GM12878 (cell line): ENCODE measurements at regions not wholly inside any gene's neighbourhood (a gene's known extent, or its start where the extent isn't known, plus 50 kb on each side); places are given as distances from the start of the nearest gene placed in this dataset.

Experiments used
- ATAC-seq: fragments of 200-7000 bp; cut with Tn5 transposase; 3 replicates; pipeline ENCODE4 v1.9.1; 2020; ENCODE audit warnings: mild to moderate bottlenecking, moderate library complexity
- BruUV-seq: library from RNA; stranded (reverse); fragments of 400-500 nt; replicated peaks from 2 replicates; lab custom pipeline; 2021; lab: Mats Ljungman, UMichigan
- CTCF ChIA-PET: fragments of 300-600 bp; sonication (Branson Sonifier 250); formaldehyde crosslinking; extraction: SDS; loops from one replicate; lab custom pipeline; 2021; ENCODE audit warnings: inconsistent platforms; lab: Yijun Ruan, JAX
- POLR2A ChIA-PET: fragments of 350-600 bp; formaldehyde crosslinking; extraction: SDS; loops from one replicate; lab custom pipeline; 2021; ENCODE audit warnings: inconsistent platforms; lab: Charles Lee
- RAD21 ChIA-PET: fragments of 300-600 bp; sonication (Branson Sonifier 250); formaldehyde crosslinking; loops from one replicate; lab custom pipeline; 2023; ENCODE audit warnings: antibody characterized with exemption; ENCODE audit not compliant: unreplicated experiment; lab: Charles Lee
- SMC1A ChIA-PET: fragments of 300-600 bp; sonication (Branson Sonifier 250); formaldehyde crosslinking; loops from one replicate; lab custom pipeline; 2023; ENCODE audit not compliant: unreplicated experiment, uncharacterized antibody; lab: Charles Lee
- DNase-seq: peaks from one replicate; pipeline ENCODE4 v3.0.0-alpha.2; 2011; ENCODE audit warnings: low read depth, low spot score
- FAIRE-seq: peaks from 3 replicates; lab custom pipeline; 2011; peaks lifted over from hg19 to GRCh38; lab: Jason Lieb, UNC
- H2AFZ ChIP-seq: 2 replicates; pipeline ENCODE4 v1.6.0; 2011; ENCODE audit warnings: low read depth, low read length, control low read depth; ENCODE audit not compliant: control insufficient read depth
- H3K27ac ChIP-seq: 2 replicates; pipeline ENCODE4 v1.5.1; 2011; ENCODE audit warnings: control low read depth; ENCODE audit not compliant: control insufficient read depth, insufficient read depth
- H3K27me3 ChIP-seq, 2 experiments: replicated peaks in 1 of 2; 2 replicates each; pipeline versions ENCODE4 v1.6.0 to v1.6.1; 2011; ENCODE audit warnings: low read length in 1 of 2; ENCODE audit not compliant: control insufficient read depth in 2 of 2, insufficient read depth in 2 of 2
- H3K36me3 ChIP-seq, 2 experiments: 2 replicates each; pipeline ENCODE4 v1.5.1; 2011; ENCODE audit warnings: low read length in 1 of 2; ENCODE audit not compliant: control insufficient read depth in 2 of 2, insufficient read depth in 2 of 2
- H3K4me1 ChIP-seq: 2 replicates; pipeline ENCODE4 v1.6.1; 2011; ENCODE audit warnings: mild to moderate bottlenecking, low read length, moderate library complexity, mixed read lengths; ENCODE audit not compliant: control insufficient read depth, insufficient read depth
- H3K4me2 ChIP-seq: 2 replicates; pipeline ENCODE4 v1.6.0; 2011; ENCODE audit warnings: control low read depth; ENCODE audit not compliant: control insufficient read depth, insufficient read depth
- H3K4me3 ChIP-seq: fragments of 200-600 bp; sonication (generic); 2 replicates; pipeline ENCODE4 v1.5.1; 2016
- H3K79me2 ChIP-seq: 2 replicates; pipeline ENCODE4 v1.6.0; 2011; ENCODE audit warnings: low read length; ENCODE audit not compliant: control insufficient read depth, insufficient read depth
- H3K9ac ChIP-seq: 2 replicates; pipeline ENCODE4 v1.8.0; 2011; ENCODE audit warnings: low read length, control low read depth, mixed read lengths; ENCODE audit not compliant: control insufficient read depth, insufficient read depth
- H3K9me3 ChIP-seq: replicated peaks from 3 replicates; pipeline ENCODE4 v1.5.1; 2011; ENCODE audit warnings: mild to moderate bottlenecking, low read length; ENCODE audit not compliant: control insufficient read depth, insufficient read depth
- H4K20me1 ChIP-seq: 2 replicates; pipeline ENCODE4 v1.6.0; 2011; ENCODE audit not compliant: control insufficient read depth, insufficient read depth
- GABPA ChIP-seq: IDR thresholded peaks from 2 replicates; pipeline ENCODE4 v1.6.1; 2014; ENCODE audit warnings: antibody characterized with exemption, low read depth, mild to moderate bottlenecking, inconsistent platforms
- MYC ChIP-seq: IDR thresholded peaks from 2 replicates; pipeline ENCODE4 v1.6.1; 2011; ENCODE audit warnings: mild to moderate bottlenecking, low read length, moderate library complexity, inconsistent platforms; ENCODE audit not compliant: insufficient read depth, insufficient replicate concordance, insufficient read length, severe bottlenecking
- POLR2AphosphoS5 ChIP-seq: IDR thresholded peaks from 2 replicates; pipeline ENCODE4 v1.6.1; 2011; ENCODE audit warnings: mild to moderate bottlenecking, low read length, inconsistent platforms
- POU2F2 ChIP-seq: IDR thresholded peaks from 3 replicates; pipeline ENCODE4 v1.6.1; 2011; ENCODE audit warnings: low read depth, mild to moderate bottlenecking, low read length, borderline replicate concordance
- RCOR1 ChIP-seq: conservative IDR thresholded peaks from 2 replicates; pipeline ENCODE4 v1.6.1; 2012; ENCODE audit warnings: low read depth, low read length, improper control_type of control experiment
- RFX5 ChIP-seq: IDR thresholded peaks from 2 replicates; pipeline ENCODE4 v1.6.1; 2011; ENCODE audit warnings: low read depth, low read length, improper control_type of control experiment
- SIX5 ChIP-seq: IDR thresholded peaks from 2 replicates; pipeline ENCODE4 v1.6.1; 2011; ENCODE audit warnings: mild to moderate bottlenecking, low read depth, low read length, moderate library complexity; ENCODE audit not compliant: severe bottlenecking
- SPI1 ChIP-seq: IDR thresholded peaks from 2 replicates; pipeline ENCODE4 v1.6.1; 2011; ENCODE audit warnings: low read depth, mild to moderate bottlenecking, low read length, moderate library complexity, borderline replicate concordance; ENCODE audit not compliant: insufficient read depth
- TAF1 ChIP-seq: IDR thresholded peaks from 2 replicates; pipeline ENCODE4 v1.6.1; 2011; ENCODE audit warnings: mild to moderate bottlenecking, low read depth, low read length, borderline replicate concordance
- WGBS: methylation state at CpG from one replicate; pipeline ENCODE4 v1.1.6; 2016; ENCODE audit warnings: low lambda C conversion rate; ENCODE audit not compliant: insufficient replicate concordance, insufficient coverage; ENCODE audit errors: missing lambda C conversion rate; 5-methylcytosine and 5-hydroxymethylcytosine counted together
- in situ Hi-C: fragments of 300-500 bp; cut with MboI; formaldehyde crosslinking; loops from 9 replicates; pipeline ENCODE4 v1.14.3; 2018; ENCODE audit warnings: mixed read lengths
- intact Hi-C: fragments of 100-400 bp; cut with micrococcal nuclease; formaldehyde crosslinking; loops from one replicate; pipeline ENCODE4 v1.14.2; 2022; ENCODE audit not compliant: unreplicated experiment
- TF ChIP-seq, protein P1 (sequence below): fragments of 450-650 bp; IDR thresholded peaks from 2 replicates; pipeline ENCODE4 v1.6.1; 2017; ENCODE audit warnings: mild to moderate bottlenecking, moderate library complexity
- TF ChIP-seq, protein P2 (sequence below): IDR thresholded peaks from 2 replicates; pipeline ENCODE4 v1.6.1; 2012; ENCODE audit warnings: low read depth, low read length, improper control_type of control experiment
- TF ChIP-seq, protein P3 (sequence below): IDR thresholded peaks from 2 replicates; pipeline ENCODE4 v1.6.1; 2011; ENCODE audit warnings: borderline replicate concordance, low read depth, mild to moderate bottlenecking, moderate library complexity, low read length; ENCODE audit not compliant: insufficient read depth, poor library complexity, severe bottlenecking
- TF ChIP-seq, protein P4 (sequence below): fragments of 450-650 bp; IDR thresholded peaks from 2 replicates; pipeline ENCODE4 v1.6.1; 2016; ENCODE audit warnings: mild to moderate bottlenecking, moderate library complexity, borderline replicate concordance

DNA sequence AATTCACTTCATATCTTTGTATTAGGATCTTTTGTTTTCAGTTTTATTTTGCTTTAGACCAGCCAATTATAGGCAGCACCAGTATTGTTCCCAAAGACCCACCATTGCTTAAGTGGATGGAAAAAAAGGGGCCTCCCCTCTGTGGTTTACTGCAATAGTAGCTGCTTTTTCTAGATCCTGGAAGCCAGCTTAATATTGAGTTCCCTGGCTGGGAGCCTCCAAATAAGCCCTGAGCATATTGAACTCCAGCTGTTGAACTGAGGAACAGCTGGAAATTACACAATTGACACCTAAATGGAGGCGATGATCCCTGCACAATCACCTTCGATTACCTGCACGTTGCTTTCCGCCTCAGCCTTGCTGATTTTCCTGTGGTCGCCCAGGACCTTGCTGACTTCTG lies 576.0 kb downstream of the SOX6 start (continued):
- TF ChIP-seq, protein P1, sequence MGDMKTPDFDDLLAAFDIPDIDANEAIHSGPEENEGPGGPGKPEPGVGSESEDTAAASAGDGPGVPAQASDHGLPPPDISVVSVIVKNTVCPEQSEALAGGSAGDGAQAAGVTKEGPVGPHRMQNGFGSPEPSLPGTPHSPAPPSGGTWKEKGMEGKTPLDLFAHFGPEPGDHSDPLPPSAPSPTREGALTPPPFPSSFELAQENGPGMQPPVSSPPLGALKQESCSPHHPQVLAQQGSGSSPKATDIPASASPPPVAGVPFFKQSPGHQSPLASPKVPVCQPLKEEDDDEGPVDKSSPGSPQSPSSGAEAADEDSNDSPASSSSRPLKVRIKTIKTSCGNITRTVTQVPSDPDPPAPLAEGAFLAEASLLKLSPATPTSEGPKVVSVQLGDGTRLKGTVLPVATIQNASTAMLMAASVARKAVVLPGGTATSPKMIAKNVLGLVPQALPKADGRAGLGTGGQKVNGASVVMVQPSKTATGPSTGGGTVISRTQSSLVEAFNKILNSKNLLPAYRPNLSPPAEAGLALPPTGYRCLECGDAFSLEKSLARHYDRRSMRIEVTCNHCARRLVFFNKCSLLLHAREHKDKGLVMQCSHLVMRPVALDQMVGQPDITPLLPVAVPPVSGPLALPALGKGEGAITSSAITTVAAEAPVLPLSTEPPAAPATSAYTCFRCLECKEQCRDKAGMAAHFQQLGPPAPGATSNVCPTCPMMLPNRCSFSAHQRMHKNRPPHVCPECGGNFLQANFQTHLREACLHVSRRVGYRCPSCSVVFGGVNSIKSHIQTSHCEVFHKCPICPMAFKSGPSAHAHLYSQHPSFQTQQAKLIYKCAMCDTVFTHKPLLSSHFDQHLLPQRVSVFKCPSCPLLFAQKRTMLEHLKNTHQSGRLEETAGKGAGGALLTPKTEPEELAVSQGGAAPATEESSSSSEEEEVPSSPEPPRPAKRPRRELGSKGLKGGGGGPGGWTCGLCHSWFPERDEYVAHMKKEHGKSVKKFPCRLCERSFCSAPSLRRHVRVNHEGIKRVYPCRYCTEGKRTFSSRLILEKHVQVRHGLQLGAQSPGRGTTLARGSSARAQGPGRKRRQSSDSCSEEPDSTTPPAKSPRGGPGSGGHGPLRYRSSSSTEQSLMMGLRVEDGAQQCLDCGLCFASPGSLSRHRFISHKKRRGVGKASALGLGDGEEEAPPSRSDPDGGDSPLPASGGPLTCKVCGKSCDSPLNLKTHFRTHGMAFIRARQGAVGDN = no peak
- TF ChIP-seq SIX5 = no peak
- no peak for TF ChIP-seq GABPA
- TF ChIP-seq TAF1 = no peak
- no peak for TF ChIP-seq MYC
- TF ChIP-seq, protein P2, sequence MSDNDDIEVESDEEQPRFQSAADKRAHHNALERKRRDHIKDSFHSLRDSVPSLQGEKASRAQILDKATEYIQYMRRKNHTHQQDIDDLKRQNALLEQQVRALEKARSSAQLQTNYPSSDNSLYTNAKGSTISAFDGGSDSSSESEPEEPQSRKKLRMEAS = no peak
- no peak for TF ChIP-seq POU2F2
- TF ChIP-seq, all 136 proteins: peak for 0

DNA sequence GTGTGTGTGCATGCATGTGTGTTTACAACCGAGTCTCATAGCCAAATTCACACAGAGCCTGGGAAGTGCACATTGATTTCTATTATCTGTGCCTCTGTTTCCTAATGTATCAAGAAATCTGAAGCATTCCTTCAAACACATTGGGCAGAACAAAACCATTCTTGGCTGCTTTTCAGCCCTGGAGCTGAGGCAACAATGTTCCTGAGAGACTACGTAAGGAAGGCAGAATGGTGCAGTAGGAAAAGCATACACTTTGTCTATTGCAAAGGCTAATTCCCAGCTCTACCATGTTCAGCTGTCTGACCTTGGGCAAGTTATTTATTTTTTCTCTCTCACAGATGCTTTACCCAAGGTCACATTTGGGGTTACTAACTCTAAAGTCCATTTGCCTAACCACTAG lies 575.5 kb downstream of the SOX6 start:
- Histone ChIP-seq H3K4me1 (no peaks in the 10 kb centered on the region), H3K36me3 (no peaks in the 10 kb centered on the region), H3K9me3 (no peaks in the 10 kb centered on the region), H3K4me3 (no peak overlapping the region), H3K79me2 (no peaks in the 10 kb centered on the region), H3K9ac (no peak overlapping the region), H2AFZ (no peak overlapping the region), H3K27ac (no peak overlapping the region), H3K27me3 (no peaks in the 10 kb centered on the region), H3K4me2 (no peak overlapping the region), H4K20me1 (no peaks in the 10 kb centered on the region)
- ChIA-PET SMC1A (no interaction called here), CTCF (interaction anchor here (1.2 kb wide), 1 partner anchor 8 kb away, joined by 5 read pairs; no protein-coding TSS in a partner anchor), RAD21 (no interaction called here), POLR2A (no interaction called here)
- no TSS peak for BruUV-seq
- no peak for FAIRE-seq
- intact Hi-C loops = no loop called here
- in situ Hi-C loops = no loop called here
- WGBS = 5% methylated on average over 2 of the region's 2 CpGs
- no peak for DNase-seq
- ATAC-seq = no peak
- TF ChIP-seq GABPA (no peak), SPI1 (no peak), SIX5 (no peak), RCOR1 (no peak), POLR2AphosphoS5 (no peak), RFX5 (no peak)
- TF ChIP-seq, protein P3, sequence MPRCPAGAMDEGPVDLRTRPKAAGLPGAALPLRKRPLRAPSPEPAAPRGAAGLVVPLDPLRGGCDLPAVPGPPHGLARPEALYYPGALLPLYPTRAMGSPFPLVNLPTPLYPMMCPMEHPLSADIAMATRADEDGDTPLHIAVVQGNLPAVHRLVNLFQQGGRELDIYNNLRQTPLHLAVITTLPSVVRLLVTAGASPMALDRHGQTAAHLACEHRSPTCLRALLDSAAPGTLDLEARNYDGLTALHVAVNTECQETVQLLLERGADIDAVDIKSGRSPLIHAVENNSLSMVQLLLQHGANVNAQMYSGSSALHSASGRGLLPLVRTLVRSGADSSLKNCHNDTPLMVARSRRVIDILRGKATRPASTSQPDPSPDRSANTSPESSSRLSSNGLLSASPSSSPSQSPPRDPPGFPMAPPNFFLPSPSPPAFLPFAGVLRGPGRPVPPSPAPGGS = no peak
- TF ChIP-seq, protein P4, sequence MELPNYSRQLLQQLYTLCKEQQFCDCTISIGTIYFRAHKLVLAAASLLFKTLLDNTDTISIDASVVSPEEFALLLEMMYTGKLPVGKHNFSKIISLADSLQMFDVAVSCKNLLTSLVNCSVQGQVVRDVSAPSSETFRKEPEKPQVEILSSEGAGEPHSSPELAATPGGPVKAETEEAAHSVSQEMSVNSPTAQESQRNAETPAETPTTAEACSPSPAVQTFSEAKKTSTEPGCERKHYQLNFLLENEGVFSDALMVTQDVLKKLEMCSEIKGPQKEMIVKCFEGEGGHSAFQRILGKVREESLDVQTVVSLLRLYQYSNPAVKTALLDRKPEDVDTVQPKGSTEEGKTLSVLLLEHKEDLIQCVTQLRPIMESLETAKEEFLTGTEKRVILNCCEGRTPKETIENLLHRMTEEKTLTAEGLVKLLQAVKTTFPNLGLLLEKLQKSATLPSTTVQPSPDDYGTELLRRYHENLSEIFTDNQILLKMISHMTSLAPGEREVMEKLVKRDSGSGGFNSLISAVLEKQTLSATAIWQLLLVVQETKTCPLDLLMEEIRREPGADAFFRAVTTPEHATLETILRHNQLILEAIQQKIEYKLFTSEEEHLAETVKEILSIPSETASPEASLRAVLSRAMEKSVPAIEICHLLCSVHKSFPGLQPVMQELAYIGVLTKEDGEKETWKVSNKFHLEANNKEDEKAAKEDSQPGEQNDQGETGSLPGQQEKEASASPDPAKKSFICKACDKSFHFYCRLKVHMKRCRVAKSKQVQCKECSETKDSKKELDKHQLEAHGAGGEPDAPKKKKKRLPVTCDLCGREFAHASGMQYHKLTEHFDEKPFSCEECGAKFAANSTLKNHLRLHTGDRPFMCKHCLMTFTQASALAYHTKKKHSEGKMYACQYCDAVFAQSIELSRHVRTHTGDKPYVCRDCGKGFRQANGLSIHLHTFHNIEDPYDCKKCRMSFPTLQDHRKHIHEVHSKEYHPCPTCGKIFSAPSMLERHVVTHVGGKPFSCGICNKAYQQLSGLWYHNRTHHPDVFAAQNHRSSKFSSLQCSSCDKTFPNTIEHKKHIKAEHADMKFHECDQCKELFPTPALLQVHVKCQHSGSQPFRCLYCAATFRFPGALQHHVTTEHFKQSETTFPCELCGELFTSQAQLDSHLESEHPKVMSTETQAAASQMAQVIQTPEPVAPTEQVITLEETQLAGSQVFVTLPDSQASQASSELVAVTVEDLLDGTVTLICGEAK = no peak
